ENCODE measurements at regions not wholly inside any gene's neighbourhood (a gene's known extent, or its start where the extent isn't known, plus 50 kb on each side); places are given as distances from the start of the nearest gene placed in this dataset.

- ChIA-PET POLR2A (no interaction called here), CTCF (no interaction called here)
- WGBS (ENCODE audit: low lambda C conversion rate) = 30% methylated on average over 5 of the region's 5 CpGs
- H3K4me3 ChIP-seq (ENCODE audit: low read depth in 2 of 2, low read length in 1 of 2) = no peak overlapping the region
- no peak for DNase-seq
- no peaks in the 10 kb centered on the region for H3F3A ChIP-seq (replicated peaks; ENCODE audit: insufficient read depth)
- H3K79me2 ChIP-seq (ENCODE audit: insufficient read depth) = no peaks in the 10 kb centered on the region
- no peaks in the 10 kb centered on the region for H3K36me3 ChIP-seq (replicated peaks in 1 of 2; ENCODE audit: control insufficient read depth in 1 of 2, insufficient read depth in 2 of 2, low read length in 1 of 2)
- no peak overlapping the region for H2AFZ ChIP-seq (ENCODE audit: low read depth)
- no peak overlapping the region for H3K27ac ChIP-seq (ENCODE audit: low read depth in 2 of 2, low read length in 1 of 2)
- H3K4me1 ChIP-seq (ENCODE audit: control insufficient read depth in 1 of 2, insufficient read depth in 2 of 2, low read depth in 1 of 2, low read length in 1 of 2) = no peaks in the 10 kb centered on the region
- no peak overlapping the region for H3K9ac ChIP-seq
- no peaks in the 10 kb centered on the region for H3K9me2 ChIP-seq
- H3K4me2 ChIP-seq = no peak overlapping the region
- no peak for TF ChIP-seq GATA2 (CRISPR knock-in tag; IDR thresholded peaks at IDR 0.05)
- TF ChIP-seq FOXM1 (IDR thresholded peaks at IDR 0.05; ENCODE audit: low read depth) = no peak
- H3K9me3 ChIP-seq = no peaks in the 10 kb centered on the region
- no peaks in the 10 kb centered on the region for H4K20me1 ChIP-seq (ENCODE audit: insufficient read depth)
- H3K27me3 ChIP-seq (ENCODE audit: insufficient read depth) = no peaks in the 10 kb centered on the region
Measured at GRCh38 chr6:62429781-62430180, 143.8 kb upstream of the KHDRBS2 start.

GRCh38 chr6:62400521-62401259 is 114.7 kb upstream of the KHDRBS2 start:
- Histone ChIP-seq H3K9me2 (no peaks in the 10 kb centered on the region), H3K4me3 (ENCODE audit: low read depth in 2 of 2, low read length in 1 of 2) (no peak overlapping the region), H3K4me2 (no peak overlapping the region), H3K9me3 (no peaks in the 10 kb centered on the region), H3F3A (replicated peaks; ENCODE audit: insufficient read depth) (no peaks in the 10 kb centered on the region), H4K20me1 (ENCODE audit: insufficient read depth) (no peaks in the 10 kb centered on the region), H3K4me1 (ENCODE audit: control insufficient read depth in 1 of 2, insufficient read depth in 2 of 2, low read depth in 1 of 2, low read length in 1 of 2) (no peaks in the 10 kb centered on the region), H3K79me2 (ENCODE audit: insufficient read depth) (no peaks in the 10 kb centered on the region), H3K27me3 (ENCODE audit: insufficient read depth) (no peaks in the 10 kb centered on the region), H2AFZ (ENCODE audit: low read depth) (no peak overlapping the region), H3K9ac (no peak overlapping the region), H3K36me3 (replicated peaks in 1 of 2; ENCODE audit: control insufficient read depth in 1 of 2, insufficient read depth in 2 of 2, low read length in 1 of 2) (no peaks in the 10 kb centered on the region), H3K27ac (ENCODE audit: low read depth in 2 of 2, low read length in 1 of 2) (no peak overlapping the region)
- ChIA-PET CTCF (no interaction called here), POLR2A (no interaction called here)
- WGBS (ENCODE audit: low lambda C conversion rate) = 17% methylated on average over 6 of the region's 6 CpGs
- no peak for DNase-seq
- TF ChIP-seq ELF1 (IDR thresholded peaks at IDR 0.05) (no peak), YY1 (IDR thresholded peaks at IDR 0.05; ENCODE audit: low read depth) (no peak), FOXM1 (IDR thresholded peaks at IDR 0.05; ENCODE audit: low read depth) (no peak), RCOR1 (IDR thresholded peaks at IDR 0.05; ENCODE audit: low read length) (no peak), TAF1 (IDR thresholded peaks at IDR 0.05; ENCODE audit: borderline replicate concordance, low read depth, low read length) (no peak), CHD2 (IDR thresholded peaks at IDR 0.05; ENCODE audit: low read length, partially characterized antibody) (no peak), PBX3 (IDR thresholded peaks at IDR 0.05) (no peak), TCF12 (IDR thresholded peaks at IDR 0.05) (no peak), MXI1 (IDR thresholded peaks at IDR 0.05; ENCODE audit: low read depth, low read length) (no peak), EZH2phosphoT487 (IDR thresholded peaks at IDR 0.05; ENCODE audit: borderline replicate concordance, low read depth) (no peak), POLR2AphosphoS5 (IDR thresholded peaks at IDR 0.05; ENCODE audit: low read depth, low read length) (no peak), FOSL2 (IDR thresholded peaks at IDR 0.05; ENCODE audit: borderline replicate concordance, low read depth) (no peak)
- TF ChIP-seq, protein P1, sequence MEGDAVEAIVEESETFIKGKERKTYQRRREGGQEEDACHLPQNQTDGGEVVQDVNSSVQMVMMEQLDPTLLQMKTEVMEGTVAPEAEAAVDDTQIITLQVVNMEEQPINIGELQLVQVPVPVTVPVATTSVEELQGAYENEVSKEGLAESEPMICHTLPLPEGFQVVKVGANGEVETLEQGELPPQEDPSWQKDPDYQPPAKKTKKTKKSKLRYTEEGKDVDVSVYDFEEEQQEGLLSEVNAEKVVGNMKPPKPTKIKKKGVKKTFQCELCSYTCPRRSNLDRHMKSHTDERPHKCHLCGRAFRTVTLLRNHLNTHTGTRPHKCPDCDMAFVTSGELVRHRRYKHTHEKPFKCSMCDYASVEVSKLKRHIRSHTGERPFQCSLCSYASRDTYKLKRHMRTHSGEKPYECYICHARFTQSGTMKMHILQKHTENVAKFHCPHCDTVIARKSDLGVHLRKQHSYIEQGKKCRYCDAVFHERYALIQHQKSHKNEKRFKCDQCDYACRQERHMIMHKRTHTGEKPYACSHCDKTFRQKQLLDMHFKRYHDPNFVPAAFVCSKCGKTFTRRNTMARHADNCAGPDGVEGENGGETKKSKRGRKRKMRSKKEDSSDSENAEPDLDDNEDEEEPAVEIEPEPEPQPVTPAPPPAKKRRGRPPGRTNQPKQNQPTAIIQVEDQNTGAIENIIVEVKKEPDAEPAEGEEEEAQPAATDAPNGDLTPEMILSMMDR (IDR thresholded peaks at IDR 0.05) = no peak
